A204.1 (cell line): ENCODE measurements at regions not wholly inside any gene's neighbourhood (a gene's known extent, or its start where the extent isn't known, plus 50 kb on each side); places are given as distances from the start of the nearest gene placed in this dataset.
A peak's percentile ranks its signal among the peaks of the same experiment; 100 is the strongest.
"Not testable (repeated sequence)": the region's sequence is repeated elsewhere in the genome, so short reads cannot be mapped to it uniquely, and the experiment has no call there.

ENCODE experiments used
- FAIRE-seq: peaks from 2 replicates; lab custom pipeline; 2012; peaks lifted over from hg19 to GRCh38; lab: Jason Lieb, UNC

- no peak for FAIRE-seq
Measured at GRCh38 chr1:117707371-117707770, 101.5 kb downstream of the TENT5C start.

- FAIRE-seq, result no peak
Measured at GRCh38 chr1:117708323-117709248, 102.7 kb downstream of the TENT5C start.

DNA sequence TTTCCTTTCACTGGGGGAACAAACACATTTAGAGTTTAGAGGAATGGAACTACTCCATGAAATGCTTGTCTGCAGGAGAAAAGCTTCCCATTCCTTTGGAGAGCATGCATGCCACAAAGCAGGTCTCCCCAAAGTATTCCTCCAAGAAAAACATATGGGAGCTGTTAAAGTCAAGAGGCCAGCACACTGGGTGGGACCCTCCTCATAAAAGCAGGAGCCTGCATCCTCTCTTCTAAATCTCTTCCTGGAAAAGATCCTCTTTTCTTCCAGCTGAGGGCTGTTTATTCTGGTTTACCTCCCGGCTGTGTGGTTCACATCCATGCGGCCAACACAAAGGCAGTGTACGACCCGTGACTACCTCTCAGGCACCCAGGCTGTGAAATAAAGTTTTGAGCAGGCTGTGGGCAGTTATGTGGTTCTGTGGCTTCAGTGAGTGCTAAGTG, 103.4 kb downstream of the TENT5C start:
- FAIRE-seq, result no peak

- FAIRE-seq, result no peak
Measured at GRCh38 chr1:117710710-117711109, 104.9 kb downstream of the TENT5C start.

DNA sequence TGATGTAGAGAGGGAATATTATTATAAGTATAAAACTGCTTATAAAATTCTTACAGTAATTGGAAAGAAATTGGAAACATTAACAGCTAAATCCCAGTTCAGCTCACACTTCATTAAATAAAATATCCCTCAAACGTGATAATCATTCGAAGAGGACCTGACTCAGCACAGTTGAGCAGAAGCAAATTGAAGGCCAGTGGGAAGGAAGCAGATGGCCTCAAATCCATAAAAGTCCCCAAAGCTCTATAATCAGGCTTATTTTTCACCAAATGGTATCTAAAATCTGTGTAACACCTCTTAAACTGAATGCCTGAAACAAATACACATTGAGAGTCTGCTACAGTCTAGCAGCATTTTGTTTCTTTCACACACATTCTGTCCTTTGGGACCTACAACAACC, 106.8 kb downstream of the TENT5C start:
- no peak for FAIRE-seq

DNA sequence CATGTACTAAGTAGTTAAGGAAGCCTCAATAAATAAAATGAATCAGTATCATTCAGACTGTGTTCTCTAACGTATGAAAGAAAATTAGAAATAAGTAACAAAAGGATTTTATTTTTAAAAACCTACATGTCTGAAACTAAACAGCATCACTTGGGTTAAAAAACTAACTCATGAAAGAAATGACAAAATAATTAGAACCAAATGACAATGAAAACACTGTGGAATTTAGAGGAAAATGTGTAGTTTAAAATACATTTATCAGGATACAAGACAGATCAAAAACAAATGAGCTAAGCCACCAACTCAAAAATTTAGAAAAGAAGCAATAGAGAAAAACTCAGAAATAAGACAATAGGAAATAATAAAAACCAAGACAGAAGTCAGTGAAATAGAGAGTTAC, 108.7 kb downstream of the TENT5C start:
- no peak for FAIRE-seq

DNA sequence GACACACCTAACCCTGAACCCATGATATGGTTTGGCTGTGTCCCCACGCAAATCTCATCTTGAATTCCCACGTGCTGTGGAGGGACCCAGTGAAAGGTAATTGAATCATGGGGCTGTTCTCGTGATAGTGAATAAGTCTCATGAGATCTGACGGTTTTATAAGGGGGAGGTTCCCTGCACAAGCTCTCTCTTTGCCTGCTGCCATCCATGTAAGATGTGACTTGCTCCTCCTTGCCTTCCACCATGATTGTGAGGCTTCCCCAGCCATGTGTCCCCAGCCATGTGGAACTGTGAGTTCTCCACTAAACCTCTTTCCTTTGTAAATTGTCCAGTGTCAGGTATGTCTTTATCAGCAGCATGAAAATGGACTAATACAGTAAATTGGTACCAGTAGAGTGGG, 110.2 kb downstream of the TENT5C start:
- FAIRE-seq, result not testable (repeated sequence)

- FAIRE-seq, result not testable (repeated sequence)
Measured at GRCh38 chr1:117717980-117718379, 112.1 kb downstream of the TENT5C start.

GRCh38 chr1:117718596-117718995, 112.7 kb downstream of the TENT5C start:
- not testable (repeated sequence) for FAIRE-seq

- FAIRE-seq, result no peak
Measured at GRCh38 chr1:117719004-117719403, 113.2 kb downstream of the TENT5C start.

DNA sequence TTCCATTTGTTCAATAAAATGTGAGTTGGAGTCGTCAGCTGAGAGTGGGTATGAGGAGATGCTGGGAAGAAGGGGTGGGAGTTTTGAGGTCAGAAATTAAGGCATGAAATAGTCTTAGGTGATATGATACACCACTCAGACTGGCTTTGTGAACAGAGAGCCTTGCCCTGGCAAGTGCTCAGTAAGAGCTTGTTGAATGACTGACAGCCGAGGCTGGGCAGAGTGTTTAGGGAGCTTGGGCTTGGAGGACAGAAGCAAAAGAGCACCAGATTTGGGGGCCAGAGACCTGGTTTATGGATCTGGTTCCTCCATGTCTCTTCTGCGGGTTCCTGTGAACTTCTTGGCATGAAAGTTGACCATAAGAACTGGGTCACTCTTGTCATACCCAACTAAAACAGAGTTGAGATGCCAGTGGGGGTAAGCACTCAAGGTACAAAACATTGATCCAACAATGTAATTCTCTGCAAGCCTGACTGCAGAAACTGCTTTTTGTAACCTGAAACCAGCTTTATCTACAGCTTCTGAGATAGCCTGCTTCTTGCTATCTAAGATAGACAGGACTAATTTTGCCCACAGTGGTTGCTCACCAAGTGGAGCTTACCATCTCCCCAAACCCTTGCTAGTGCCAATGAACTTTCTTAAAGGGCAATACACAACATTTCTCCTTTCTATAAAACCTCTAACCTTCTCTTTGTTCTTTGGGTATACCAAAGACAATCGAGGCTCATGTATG, 126.4 kb downstream of the TENT5C start:
- FAIRE-seq, result no peak

DNA sequence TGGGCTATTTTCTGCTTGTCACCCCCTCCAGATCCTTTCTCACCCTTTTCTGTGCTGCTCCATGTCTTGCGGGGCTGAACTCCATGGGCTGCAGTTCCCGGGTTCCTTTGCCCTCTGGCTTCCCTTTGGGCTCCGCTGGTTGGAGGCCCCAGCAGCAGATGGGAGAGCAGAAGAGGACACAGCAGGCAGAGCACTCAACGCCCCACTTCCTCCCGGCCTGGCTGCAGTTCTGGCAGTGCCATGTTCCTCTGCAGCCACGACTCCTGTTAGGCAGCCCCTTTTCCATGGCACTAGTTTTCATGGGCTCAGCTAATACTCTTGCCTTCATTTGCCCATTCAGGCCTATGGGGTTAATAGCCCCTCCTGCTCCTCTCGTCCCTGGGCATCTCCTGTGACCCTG, 127.1 kb downstream of the TENT5C start:
- no peak for FAIRE-seq

- FAIRE-seq, result no peak
Measured at GRCh38 chr1:117734403-117734802, 128.6 kb downstream of the TENT5C start.

DNA sequence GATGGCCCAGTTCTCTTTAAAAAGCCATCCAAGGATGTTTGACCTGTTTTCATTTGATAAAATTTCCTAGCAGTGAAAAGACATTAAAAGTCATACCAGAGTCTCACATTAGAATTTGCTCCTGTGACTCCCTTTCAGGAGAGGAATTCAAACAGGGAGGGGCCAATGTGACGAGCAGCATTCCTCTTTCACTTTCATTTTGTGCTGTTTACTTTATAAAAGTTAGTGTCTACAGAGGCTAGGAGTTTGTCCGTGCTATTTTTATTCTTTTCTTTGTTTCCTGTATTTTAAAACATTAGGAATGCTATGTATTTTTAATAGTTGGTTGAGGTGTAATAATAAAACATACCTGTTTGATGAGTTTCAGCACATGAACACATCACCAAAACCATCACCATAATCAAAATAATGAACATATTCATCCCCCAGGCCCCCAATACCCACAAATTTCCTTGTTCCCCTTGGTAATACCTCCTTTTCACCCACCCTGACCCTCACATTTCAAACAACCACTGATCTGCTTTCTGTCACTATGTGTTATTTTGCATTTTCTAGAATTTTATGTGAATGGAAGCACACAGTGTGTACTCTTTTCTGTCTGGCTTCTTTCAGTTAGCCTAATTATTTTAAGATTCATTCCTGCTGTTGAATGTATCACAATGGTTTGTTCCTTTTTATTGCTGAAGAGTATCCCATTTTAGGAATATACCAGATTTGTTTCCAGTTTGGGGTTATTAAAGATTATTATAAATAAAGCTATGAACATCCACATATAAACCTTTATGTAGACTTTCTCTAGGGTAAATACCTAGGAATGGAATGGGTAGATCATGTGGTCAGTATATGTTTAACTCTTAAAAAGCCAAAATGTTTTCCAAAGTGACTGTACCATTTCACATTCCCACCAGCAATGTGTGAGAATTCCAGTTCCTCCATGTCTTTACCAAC, 129.5 kb downstream of the TENT5C start:
- FAIRE-seq, result peak; percentile 32

DNA sequence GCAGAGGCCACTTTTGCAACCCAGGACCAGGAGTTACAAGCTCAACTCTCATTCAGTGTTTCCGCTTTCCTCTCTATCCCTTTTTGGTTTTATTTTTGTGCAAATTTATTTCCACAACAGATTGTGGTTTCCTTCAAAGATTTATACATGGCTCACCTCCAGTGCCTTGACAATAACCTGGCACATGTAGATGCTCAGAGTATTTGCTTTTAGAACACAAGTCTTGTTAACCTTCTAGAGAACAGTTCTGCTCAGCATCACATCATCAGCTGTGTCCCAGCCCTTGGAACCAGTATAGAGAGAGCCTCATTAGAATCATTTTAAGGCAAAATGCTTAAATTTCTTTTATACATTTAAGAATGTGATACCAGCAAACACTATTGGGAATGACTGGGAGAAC, 133.7 kb downstream of the TENT5C start:
- no peak for FAIRE-seq

DNA sequence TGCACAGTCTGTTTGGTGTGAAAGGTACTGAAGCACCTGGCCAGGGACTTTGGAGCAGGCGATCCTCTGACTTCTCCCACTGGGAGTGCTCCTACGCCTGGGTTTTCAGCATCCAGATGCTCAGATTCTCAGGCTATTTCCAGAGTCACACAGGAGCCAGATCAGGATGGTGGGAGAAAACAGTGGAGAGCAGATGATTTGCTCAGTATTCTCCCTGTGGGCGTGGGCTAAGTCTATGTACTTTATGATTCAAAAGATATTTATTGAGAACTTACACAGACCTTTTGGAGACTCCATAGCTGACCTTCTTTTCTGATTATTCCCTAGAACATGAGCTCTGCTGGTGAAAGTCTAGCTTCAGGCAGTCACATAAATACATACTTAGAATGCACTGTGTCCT, 134.6 kb downstream of the TENT5C start:
- FAIRE-seq, result no peak

- FAIRE-seq, result not testable (repeated sequence)
Measured at GRCh38 chr1:117746565-117746964, 140.7 kb downstream of the TENT5C start.

DNA sequence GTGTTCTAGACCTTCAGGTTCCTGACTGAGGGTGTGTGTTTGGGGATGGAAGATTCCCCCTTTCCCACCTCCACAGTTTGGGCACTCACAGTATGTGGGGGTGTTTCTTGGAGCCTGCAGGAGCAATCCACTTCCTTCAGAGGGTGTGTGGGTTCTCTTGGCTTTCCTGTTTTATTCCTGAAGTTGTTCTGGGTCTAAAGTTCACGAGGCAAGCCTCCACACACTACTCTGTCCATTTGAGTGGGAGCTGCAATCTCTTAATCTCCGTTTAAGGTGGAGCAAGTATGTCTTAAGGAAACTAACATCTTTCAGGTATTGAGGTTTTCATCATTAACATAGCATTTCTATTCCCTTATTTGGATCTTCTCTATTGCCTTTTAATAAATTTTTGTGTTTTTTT, 141.8 kb downstream of the TENT5C start:
- no peak for FAIRE-seq

DNA sequence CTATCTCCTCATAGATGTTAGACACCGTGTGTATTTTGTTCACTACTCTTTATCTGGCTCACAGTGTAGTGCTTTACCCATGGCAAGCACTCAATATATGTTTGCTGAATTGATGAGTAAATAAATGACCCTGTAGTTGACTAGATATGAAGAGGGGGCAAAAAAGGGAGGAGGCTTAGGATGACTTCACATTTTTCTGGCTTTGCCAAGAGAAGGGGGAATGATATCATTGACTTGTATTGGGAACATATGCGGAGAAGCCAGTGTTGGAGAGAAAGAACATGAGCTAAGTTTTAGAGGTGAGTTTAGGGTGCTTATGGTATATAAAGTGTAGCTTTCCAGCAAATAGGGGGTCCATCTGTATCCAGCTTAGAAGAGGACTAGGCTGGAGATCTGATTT, 145.5 kb downstream of the TENT5C start:
- no peak for FAIRE-seq

DNA sequence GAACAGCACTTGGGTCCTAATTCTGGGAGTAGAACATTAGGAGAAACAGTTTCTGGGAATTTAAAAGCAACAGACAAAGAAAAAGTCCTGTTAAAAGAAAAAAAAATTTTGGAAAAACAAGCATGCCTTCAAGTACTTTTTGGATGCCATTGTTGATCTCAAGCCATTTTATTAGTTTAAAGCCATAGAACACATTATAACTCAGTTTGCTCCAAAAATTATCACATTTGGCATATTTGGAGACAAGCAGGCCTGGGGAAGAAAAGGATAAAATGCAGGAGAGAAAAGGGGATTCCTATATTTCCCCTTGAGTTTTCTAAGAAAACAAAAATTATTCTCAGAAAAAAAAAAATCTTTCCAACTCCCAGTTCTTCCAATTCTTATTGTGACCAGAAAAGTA, 146.8 kb downstream of the TENT5C start:
- no peak for FAIRE-seq

GRCh38 chr1:117753232-117753631, 147.4 kb downstream of the TENT5C start:
- FAIRE-seq, result no peak

- FAIRE-seq, result no peak
Measured at GRCh38 chr1:117753652-117754051, 147.8 kb downstream of the TENT5C start.
